Loucy (cell line): ENCODE measurements at regions not wholly inside any gene's neighbourhood (a gene's known extent, or its start where the extent isn't known, plus 50 kb on each side); places are given as distances from the start of the nearest gene placed in this dataset.
A peak's percentile ranks its signal among the peaks of the same experiment; 100 is the strongest.

Experiments
- H2AFZ ChIP-seq: fragments of 200-600 bp; sonication (generic); 2 replicates; pipeline ENCODE4 v1.6.0; 2016; ENCODE audit warnings: antibody characterized with exemption, mild to moderate bottlenecking, low read length, moderate library complexity
- H3F3A ChIP-seq: fragments of 200-600 bp; 2 replicates; pipeline ENCODE4 v1.6.0; 2016; ENCODE audit warnings: antibody characterized with exemption, low read depth, mild to moderate bottlenecking
- H3K27me3 ChIP-seq: fragments of 200-600 bp; sonication (generic); 2 replicates; pipeline ENCODE4 v1.6.1; 2014; ENCODE audit warnings: low read length, mild to moderate bottlenecking; ENCODE audit not compliant: insufficient read depth, poor library complexity, severe bottlenecking
- H3K36me3 ChIP-seq: fragments of 200-600 bp; sonication (generic); 2 replicates; pipeline ENCODE4 v1.6.1; 2016; ENCODE audit warnings: low read length; ENCODE audit not compliant: insufficient read depth
- H3K4me1 ChIP-seq: fragments of 200-600 bp; sonication (generic); 2 replicates; pipeline ENCODE4 v1.5.1; 2014; ENCODE audit warnings: low read length, mild to moderate bottlenecking; ENCODE audit not compliant: insufficient read depth, poor library complexity, severe bottlenecking
- H3K4me2 ChIP-seq: fragments of 200-600 bp; sonication (generic); 2 replicates; pipeline ENCODE4 v1.6.0; 2014; ENCODE audit warnings: antibody characterized with exemption, low read length, low read depth, mild to moderate bottlenecking; ENCODE audit not compliant: poor library complexity, severe bottlenecking
- H3K4me3 ChIP-seq: fragments of 200-600 bp; sonication (generic); 2 replicates; pipeline ENCODE4 v1.5.1; 2014; ENCODE audit warnings: low read length, mild to moderate bottlenecking, mixed read lengths; ENCODE audit not compliant: poor library complexity, severe bottlenecking
- H3K79me2 ChIP-seq: fragments of 200-600 bp; sonication (generic); 2 replicates; pipeline ENCODE4 v1.6.1; 2014; ENCODE audit warnings: low read length; ENCODE audit not compliant: insufficient read depth
- H3K9ac ChIP-seq: fragments of 200-600 bp; sonication (generic); 2 replicates; pipeline ENCODE4 v1.6.0; 2014; ENCODE audit warnings: mild to moderate bottlenecking, low read depth, low read length, moderate library complexity; ENCODE audit not compliant: poor library complexity, severe bottlenecking
- H3K9me2 ChIP-seq: fragments of 200-600 bp; sonication (generic); replicated peaks from 2 replicates; pipeline ENCODE4 v1.6.1; 2016; ENCODE audit warnings: low read depth, low read length, mixed read lengths
- H3K9me3 ChIP-seq: fragments of 200-600 bp; sonication (generic); 2 replicates; pipeline ENCODE4 v1.6.1; 2014; ENCODE audit warnings: mild to moderate bottlenecking, antibody characterized with exemption, low read length, low read depth; ENCODE audit not compliant: insufficient read depth
- H4K20me1 ChIP-seq: fragments of 200-600 bp; sonication (generic); 2 replicates; pipeline ENCODE4 v1.6.0; 2014; ENCODE audit warnings: antibody characterized with exemption, low read length, mild to moderate bottlenecking; ENCODE audit not compliant: insufficient read depth, poor library complexity, severe bottlenecking
- EZH2phosphoT487 ChIP-seq: fragments of 200-600 bp; IDR thresholded peaks from 2 replicates; pipeline ENCODE4 v1.6.1; 2018; ENCODE audit warnings: antibody characterized with exemption, mild to moderate bottlenecking, moderate library complexity, borderline replicate concordance
- TF ChIP-seq, protein P1 (sequence below): fragments of 200-600 bp; sonication (generic); conservative IDR thresholded peaks from 2 replicates; pipeline ENCODE4 v1.5.1; 2014; ENCODE audit warnings: mild to moderate bottlenecking, antibody characterized with exemption, low read length

- H3K9me3 ChIP-seq, result no peaks in the 10 kb centered on the region
- TF ChIP-seq EZH2phosphoT487, result no peak
- TF ChIP-seq, protein P1, sequence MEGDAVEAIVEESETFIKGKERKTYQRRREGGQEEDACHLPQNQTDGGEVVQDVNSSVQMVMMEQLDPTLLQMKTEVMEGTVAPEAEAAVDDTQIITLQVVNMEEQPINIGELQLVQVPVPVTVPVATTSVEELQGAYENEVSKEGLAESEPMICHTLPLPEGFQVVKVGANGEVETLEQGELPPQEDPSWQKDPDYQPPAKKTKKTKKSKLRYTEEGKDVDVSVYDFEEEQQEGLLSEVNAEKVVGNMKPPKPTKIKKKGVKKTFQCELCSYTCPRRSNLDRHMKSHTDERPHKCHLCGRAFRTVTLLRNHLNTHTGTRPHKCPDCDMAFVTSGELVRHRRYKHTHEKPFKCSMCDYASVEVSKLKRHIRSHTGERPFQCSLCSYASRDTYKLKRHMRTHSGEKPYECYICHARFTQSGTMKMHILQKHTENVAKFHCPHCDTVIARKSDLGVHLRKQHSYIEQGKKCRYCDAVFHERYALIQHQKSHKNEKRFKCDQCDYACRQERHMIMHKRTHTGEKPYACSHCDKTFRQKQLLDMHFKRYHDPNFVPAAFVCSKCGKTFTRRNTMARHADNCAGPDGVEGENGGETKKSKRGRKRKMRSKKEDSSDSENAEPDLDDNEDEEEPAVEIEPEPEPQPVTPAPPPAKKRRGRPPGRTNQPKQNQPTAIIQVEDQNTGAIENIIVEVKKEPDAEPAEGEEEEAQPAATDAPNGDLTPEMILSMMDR, result no peak
- no peaks in the 10 kb centered on the region for H3K79me2 ChIP-seq
- no peaks in the 10 kb centered on the region for H3K27me3 ChIP-seq
- H4K20me1 ChIP-seq, result no peaks in the 10 kb centered on the region
- no peak overlapping the region for H3K9ac ChIP-seq
- H3K4me2 ChIP-seq, result no peak overlapping the region
- no peak overlapping the region for H3K4me3 ChIP-seq
- no peaks in the 10 kb centered on the region for H3F3A ChIP-seq
- H3K4me1 ChIP-seq, result no peaks in the 10 kb centered on the region
- no peaks in the 10 kb centered on the region for H3K9me2 ChIP-seq
- H3K36me3 ChIP-seq, result no peaks in the 10 kb centered on the region
- no peak overlapping the region for H2AFZ ChIP-seq
Observed at GRCh38 chr10:55734112-55734511, 626.9 kb downstream of the ZWINT start.

- Histone ChIP-seq H4K20me1 (no peaks in the 10 kb centered on the region), H3K4me2 (no peak overlapping the region), H3F3A (no peaks in the 10 kb centered on the region), H3K36me3 (no peaks in the 10 kb centered on the region), H3K4me1 (no peaks in the 10 kb centered on the region), H3K27me3 (no peaks in the 10 kb centered on the region), H3K9me2 (no peaks in the 10 kb centered on the region), H3K9me3 (no peaks in the 10 kb centered on the region), H3K4me3 (no peak overlapping the region), H3K9ac (no peak overlapping the region), H3K79me2 (no peaks in the 10 kb centered on the region), H2AFZ (no peak overlapping the region)
- no peak for TF ChIP-seq EZH2phosphoT487
- TF ChIP-seq, protein P1, result no peak
Observed at GRCh38 chr10:55704950-55705349, 656.1 kb downstream of the ZWINT start.

GRCh38 chr10:55668326-55668922 lies 692.6 kb downstream of the ZWINT start:
- no peaks in the 10 kb centered on the region for H3K9me2 ChIP-seq
- H3K27me3 ChIP-seq, result no peaks in the 10 kb centered on the region
- no peak for TF ChIP-seq EZH2phosphoT487
- TF ChIP-seq, protein P1, result peak; percentile 56

More at GRCh38 chr10:55668326-55668922, 692.6 kb downstream of the ZWINT start:
- no peaks in the 10 kb centered on the region for H3K4me1 ChIP-seq
- no peaks in the 10 kb centered on the region for H4K20me1 ChIP-seq
- H3K4me3 ChIP-seq, result no peak overlapping the region
- H3K36me3 ChIP-seq, result no peaks in the 10 kb centered on the region
- no peak overlapping the region for H3K4me2 ChIP-seq
- no peak overlapping the region for H3K9ac ChIP-seq
- H3K9me3 ChIP-seq, result no peaks in the 10 kb centered on the region
- H2AFZ ChIP-seq, result no peak overlapping the region
- H3F3A ChIP-seq, result no peaks in the 10 kb centered on the region
- H3K79me2 ChIP-seq, result no peaks in the 10 kb centered on the region
